ENCODE measurements at regions not wholly inside any gene's neighbourhood (a gene's known extent, or its start where the extent isn't known, plus 50 kb on each side); places are given as distances from the start of the nearest gene placed in this dataset.

- Histone ChIP-seq H3K27me3 (no peaks in the 10 kb centered on the region), H3K27ac (no peak overlapping the region), H3K36me3 (no peaks in the 10 kb centered on the region), H3K4me1 (peaks cover 0 to 29% of the 10 kb centered on the region in 2 donors), H3K4me3 (replicated peaks in 1 of 3) (no peak overlapping the region), H3K9me3 (no peaks in the 10 kb centered on the region)
- DNase-seq: no peak
- intact Hi-C loops (cut with DNase I): no loop called here
- no peak for TF ChIP-seq CTCF (IDR thresholded peaks at IDR 0.05)
- TF ChIP-seq POLR2A (IDR thresholded peaks at IDR 0.05): no peak
- 74 to 89% methylated on average over 4 to 5 of the region's 5 CpGs for WGBS, 2 donors
These were observed 68.1 kb upstream of the CCND1 start for GRCh38 chr11:69572861-69573260.

GRCh38 chr11:69573761-69574607 lies 67.0 kb upstream of the CCND1 start:
- DNase-seq: no peak
- TF ChIP-seq POLR2A (IDR thresholded peaks at IDR 0.05) (no peak), CTCF (IDR thresholded peaks at IDR 0.05) (no peak)
- 78 to 81% methylated on average over 13 of the region's 13 CpGs for WGBS, 2 donors

GRCh38 chr11:69574608-69575255 lies 66.2 kb upstream of the CCND1 start:
- Histone ChIP-seq H3K4me3 (replicated peaks in 1 of 3) (no peak overlapping the region), H3K36me3 (no peaks in the 10 kb centered on the region), H3K27me3 (no peaks in the 10 kb centered on the region), H3K27ac (no peak overlapping the region), H3K4me1 (peaks cover 0 to 25% of the 10 kb centered on the region in 2 donors), H3K9me3 (no peaks in the 10 kb centered on the region)
- intact Hi-C loops (cut with DNase I): no loop called here
- no peak for DNase-seq
- TF ChIP-seq POLR2A (IDR thresholded peaks at IDR 0.05): no peak
- no peak for TF ChIP-seq CTCF (IDR thresholded peaks at IDR 0.05)
- 95 to 96% methylated on average over 13 to 16 of the region's 16 CpGs for whole genome bisulfite sequencing, 2 donors

More at GRCh38 chr11:69573761-69574607, 67.0 kb upstream of the CCND1 start:
- Histone ChIP-seq H3K36me3 (no peaks in the 10 kb centered on the region), H3K9me3 (no peaks in the 10 kb centered on the region), H3K27me3 (no peaks in the 10 kb centered on the region), H3K27ac (no peak overlapping the region), H3K4me3 (replicated peaks in 1 of 3) (no peak overlapping the region), H3K4me1 (peaks cover 0 to 29% of the 10 kb centered on the region in 2 donors)
- intact Hi-C loops (cut with DNase I): no loop called here

GRCh38 chr11:69575296-69576068 lies 65.5 kb upstream of the CCND1 start:
- Histone ChIP-seq H3K4me1 (peaks cover 0 to 17% of the 10 kb centered on the region in 2 donors), H3K36me3 (no peaks in the 10 kb centered on the region), H3K4me3 (replicated peaks in 1 of 3) (no peak overlapping the region), H3K27ac (no peak overlapping the region), H3K27me3 (no peaks in the 10 kb centered on the region), H3K9me3 (no peaks in the 10 kb centered on the region)
- TF ChIP-seq POLR2A (IDR thresholded peaks at IDR 0.05) (no peak), CTCF (IDR thresholded peaks at IDR 0.05) (no peak)
- no peak for DNase-seq
- 85 to 86% methylated on average over 12 of the region's 14 CpGs for WGBS, 2 donors
- intact Hi-C loops (cut with DNase I): no loop called here
